Thoracic aorta (tissue), 2 donors: ENCODE measurements at regions not wholly inside any gene's neighbourhood (a gene's known extent, or its start where the extent isn't known, plus 50 kb on each side); places are given as distances from the start of the nearest gene placed in this dataset.

Source experiments
- ATAC-seq: fragments of 150-250 bp; one replicate; pipeline ENCODE4 v1.8.0; 2017; ENCODE audit warnings: low read depth; ENCODE audit not compliant: insufficient number of reproducible peaks, low FRiP score
- DNase-seq: peaks from one replicate; pipeline ENCODE4 v3.0.0-alpha.2; 2020; ENCODE audit warnings: low spot score
- H3K27ac ChIP-seq, 2 donors: fragments of 200-600 bp; sonication (generic); 1 replicate in 1 of 2; 2 replicates in 1 of 2; pipeline ENCODE4 v1.5.1; 2016; ENCODE audit warnings: mild to moderate bottlenecking in 2 of 2, moderate library complexity in 2 of 2
- H3K27me3 ChIP-seq: fragments of 200-600 bp; sonication (generic); replicated peaks from 2 replicates; pipeline ENCODE4 v1.6.0; 2016; ENCODE audit warnings: mild to moderate bottlenecking; ENCODE audit not compliant: insufficient read depth
- H3K36me3 ChIP-seq: fragments of 200-600 bp; sonication (generic); one replicate; pipeline ENCODE4 v1.5.1; 2016
- H3K4me1 ChIP-seq, 2 donors: fragments of 200-600 bp; sonication (generic); 1 replicate in 1 of 2; 2 replicates in 1 of 2; pipeline versions ENCODE4 v1.5.1 to v1.6.0; 2016; ENCODE audit warnings: low read depth in 2 of 2, mild to moderate bottlenecking in 1 of 2; ENCODE audit not compliant: control insufficient read depth in 1 of 2
- H3K4me3 ChIP-seq: fragments of 200-600 bp; sonication (generic); 2 replicates; pipeline ENCODE4 v1.5.1; 2016; ENCODE audit warnings: mild to moderate bottlenecking
- H3K9me3 ChIP-seq: fragments of 200-600 bp; sonication (generic); 2 replicates; pipeline ENCODE4 v1.5.1; 2016
- CTCF ChIP-seq: fragments of 200-600 bp; sonication (generic); IDR thresholded peaks from one replicate; pipeline ENCODE4 v1.5.1; 2019; ENCODE audit warnings: antibody characterized with exemption

- no peaks in the 10 kb centered on the region for H3K36me3 ChIP-seq
- H3K27ac ChIP-seq, result no peak overlapping the region
- no peak overlapping the region for H3K4me3 ChIP-seq
- no peaks in the 10 kb centered on the region for H3K9me3 ChIP-seq
- H3K27me3 ChIP-seq, result no peaks in the 10 kb centered on the region
- no peak for TF ChIP-seq CTCF
- no peak for DNase-seq
- H3K4me1 ChIP-seq, result no peaks in the 10 kb centered on the region
- ATAC-seq, result no peak
Observed at GRCh38 chr2:156116113-156116512, 216.4 kb downstream of the NR4A2 start.

DNA sequence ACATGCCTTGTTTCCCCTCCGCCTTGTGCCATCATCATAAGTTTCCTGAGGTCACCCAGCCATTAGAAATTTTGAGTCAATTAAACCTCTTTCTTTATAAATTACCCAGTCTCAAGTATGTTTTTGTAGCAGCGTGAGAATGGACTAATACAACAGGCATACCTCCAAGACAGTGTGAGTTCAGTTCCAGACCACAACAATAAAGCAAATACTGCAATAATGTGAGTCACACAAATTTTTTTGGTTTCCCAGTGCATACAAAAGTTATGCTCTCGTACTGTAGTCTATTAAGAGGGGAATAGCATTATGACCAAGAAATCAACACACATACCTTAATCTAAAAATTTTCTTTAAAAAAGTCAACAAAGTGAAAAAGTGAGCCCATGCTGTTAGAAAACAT lies 217.2 kb downstream of the NR4A2 start:
- no peak overlapping the region for H3K27ac ChIP-seq
- no peak for TF ChIP-seq CTCF
- DNase-seq (no peak), ATAC-seq (no peak)
- no peaks in the 10 kb centered on the region for H3K9me3 ChIP-seq
- no peak overlapping the region for H3K4me3 ChIP-seq
- H3K27me3 ChIP-seq, result no peaks in the 10 kb centered on the region
- no peaks in the 10 kb centered on the region for H3K4me1 ChIP-seq
- no peaks in the 10 kb centered on the region for H3K36me3 ChIP-seq

DNA sequence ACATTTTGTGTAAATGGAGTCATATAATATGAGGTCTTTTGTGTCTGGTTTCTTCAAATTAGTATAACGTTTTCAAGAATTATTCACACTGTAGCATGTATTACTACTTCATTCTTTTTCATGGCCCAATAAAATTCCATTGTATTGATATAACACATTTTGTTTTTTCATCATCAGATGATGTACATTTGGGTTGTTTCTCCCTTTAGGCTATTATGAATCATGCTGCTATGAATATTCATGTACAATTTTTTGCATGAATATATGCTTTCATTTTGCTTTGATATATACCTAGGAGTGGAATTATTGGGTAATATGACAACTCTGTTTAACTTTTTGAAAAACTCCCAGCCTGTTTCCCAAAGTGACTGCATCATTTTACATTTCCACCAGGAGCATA lies 220.2 kb downstream of the NR4A2 start:
- TF ChIP-seq CTCF, result no peak
- Histone ChIP-seq H3K4me1 (no peaks in the 10 kb centered on the region), H3K27ac (no peak overlapping the region), H3K4me3 (no peak overlapping the region), H3K36me3 (no peaks in the 10 kb centered on the region), H3K27me3 (no peaks in the 10 kb centered on the region), H3K9me3 (no peaks in the 10 kb centered on the region)
- DNase-seq (no peak), ATAC-seq (no peak)

DNA sequence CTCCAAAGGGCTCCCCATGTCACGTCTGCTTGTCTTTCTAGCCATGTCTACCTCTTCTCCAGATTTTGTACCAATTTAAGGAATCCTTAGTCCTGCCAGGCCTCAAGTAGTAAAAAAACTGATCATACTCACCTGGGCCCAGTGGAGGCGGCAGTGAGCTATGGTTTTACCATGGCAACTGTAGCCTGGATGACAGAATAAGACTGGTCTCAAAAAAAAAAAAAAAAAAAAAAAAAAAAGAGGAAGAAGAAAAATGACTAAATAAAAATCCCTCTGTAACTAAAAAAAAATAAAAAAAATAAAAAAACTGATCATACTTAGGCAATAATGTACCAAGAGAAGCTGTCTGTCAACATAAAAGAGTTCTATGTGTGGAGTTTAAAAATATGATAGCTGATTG lies 221.6 kb downstream of the NR4A2 start:
- no peak for ATAC-seq
- Histone ChIP-seq H3K27ac (no peak overlapping the region), H3K36me3 (no peaks in the 10 kb centered on the region), H3K4me1 (no peaks in the 10 kb centered on the region), H3K4me3 (no peak overlapping the region), H3K27me3 (no peaks in the 10 kb centered on the region), H3K9me3 (no peaks in the 10 kb centered on the region)
- no peak for TF ChIP-seq CTCF
- DNase-seq, result no peak

- Histone ChIP-seq H3K4me3 (no peak overlapping the region), H3K27ac (no peak overlapping the region), H3K27me3 (no peaks in the 10 kb centered on the region), H3K36me3 (no peaks in the 10 kb centered on the region), H3K9me3 (no peaks in the 10 kb centered on the region), H3K4me1 (no peaks in the 10 kb centered on the region)
- ATAC-seq (no peak), DNase-seq (no peak)
- no peak for TF ChIP-seq CTCF
Observed at GRCh38 chr2:156099382-156099781, 233.1 kb downstream of the NR4A2 start.
